ENCODE measurements at regions not wholly inside any gene's neighbourhood (a gene's known extent, or its start where the extent isn't known, plus 50 kb on each side); places are given as distances from the start of the nearest gene placed in this dataset.

GRCh38 chr12:53887006-53887405 is 51.6 kb upstream of the HOXC13 start:
- no peak for TF ChIP-seq CTCF (IDR thresholded peaks at IDR 0.05; ENCODE audit: low read length, missing control alignments)
- no peak for DNase-seq (ENCODE audit: low read depth)

GRCh38 chr12:53887881-53888280 is 50.8 kb upstream of the HOXC13 start:
- no peak overlapping the region for H3K4me3 ChIP-seq (replicated peaks; ENCODE audit: low read depth, low read length)
- no peak for DNase-seq (ENCODE audit: low read depth)
- no peak for TF ChIP-seq CTCF (IDR thresholded peaks at IDR 0.05; ENCODE audit: low read length, missing control alignments)

More at GRCh38 chr12:53887006-53887405, 51.6 kb upstream of the HOXC13 start:
- no peak overlapping the region for H3K4me3 ChIP-seq (replicated peaks; ENCODE audit: low read depth, low read length)

All from fibroblast of pulmonary artery (primary cell).